ENCODE measurements at regions not wholly inside any gene's neighbourhood (a gene's known extent, or its start where the extent isn't known, plus 50 kb on each side); places are given as distances from the start of the nearest gene placed in this dataset.

DNA sequence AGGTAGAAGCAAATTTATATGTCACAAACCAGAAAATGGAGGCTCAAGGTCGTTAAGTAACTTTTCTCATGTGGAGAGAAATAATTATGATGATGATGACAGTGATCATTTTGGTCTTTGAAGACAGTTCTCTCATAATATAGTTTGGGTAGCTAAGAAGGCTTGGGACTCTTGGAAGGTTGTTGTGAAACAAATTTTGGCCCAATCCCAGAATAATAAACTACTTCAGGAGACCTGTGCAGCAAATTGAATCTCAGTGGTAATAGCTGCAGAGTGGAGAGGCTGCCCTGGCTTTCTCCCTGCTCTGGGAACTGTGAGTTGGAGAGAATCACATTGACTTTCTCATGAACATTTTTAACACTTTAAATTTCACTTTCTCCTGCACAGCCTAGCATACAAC is 217.2 kb upstream of the BOD1L1 start:
- DNase-seq (ENCODE audit: low read depth in 2 of 2) = no peak

DNA sequence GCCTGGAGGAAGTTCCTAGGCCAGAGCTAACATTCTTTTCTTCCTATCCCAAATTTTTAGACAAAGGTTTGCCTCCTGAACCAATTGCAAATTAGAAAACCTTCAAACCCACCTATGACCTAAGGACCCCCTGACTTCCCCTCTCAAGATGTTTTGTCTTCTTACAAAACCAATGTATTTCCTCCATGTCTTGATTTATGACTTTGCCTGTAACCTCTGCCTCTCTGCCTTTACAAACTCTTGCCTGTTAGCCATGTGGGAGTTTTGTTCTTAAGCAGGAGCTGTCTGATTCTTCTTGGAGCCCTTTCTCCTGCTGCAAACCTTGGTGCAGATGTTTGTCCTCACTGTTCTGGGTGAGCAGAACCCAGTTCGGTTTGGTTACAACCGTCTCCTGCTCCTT is 222.3 kb upstream of the BOD1L1 start:
- no peak for DNase-seq (ENCODE audit: low read depth in 2 of 2)

GRCh38 chr4:13851085-13851940 is 223.8 kb upstream of the BOD1L1 start:
- no peak for DNase-seq (ENCODE audit: low read depth in 2 of 2)

DNA sequence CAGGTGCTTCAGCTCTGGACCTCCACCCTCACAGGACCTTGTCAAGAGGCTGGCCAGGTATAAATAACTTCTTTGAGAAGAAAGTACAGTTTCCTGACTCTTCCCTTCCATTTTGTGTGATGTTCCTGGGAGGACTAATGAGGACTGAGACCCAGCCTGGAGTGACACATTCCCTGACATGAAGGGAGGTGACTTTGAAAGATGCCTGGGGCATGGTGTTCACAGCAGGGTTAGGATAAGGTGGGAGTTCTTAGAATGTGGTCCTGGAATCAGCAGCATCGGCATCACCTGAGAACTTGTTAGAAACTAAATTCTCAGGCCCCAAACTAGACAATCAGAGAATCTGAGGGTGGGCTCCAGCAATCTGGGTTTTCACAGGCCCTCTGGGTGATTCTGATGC is 224.9 kb upstream of the BOD1L1 start:
- no peak for DNase-seq (ENCODE audit: low read depth in 2 of 2)

- no peak for DNase-seq (ENCODE audit: low read depth in 2 of 2)
Measured at GRCh38 chr4:13856387-13856786, 228.9 kb upstream of the BOD1L1 start.

- DNase-seq (ENCODE audit: low read depth in 2 of 2) = no peak
Measured at GRCh38 chr4:13857397-13857796, 229.9 kb upstream of the BOD1L1 start.

GRCh38 chr4:13857800-13858199 is 230.3 kb upstream of the BOD1L1 start:
- DNase-seq (ENCODE audit: low read depth in 2 of 2) = no peak

GRCh38 chr4:13859423-13859822 is 231.9 kb upstream of the BOD1L1 start:
- DNase-seq (ENCODE audit: low read depth in 2 of 2) = no peak

- no peak for DNase-seq (ENCODE audit: low read depth in 2 of 2)
Measured at GRCh38 chr4:13860126-13860525, 232.6 kb upstream of the BOD1L1 start.

DNA sequence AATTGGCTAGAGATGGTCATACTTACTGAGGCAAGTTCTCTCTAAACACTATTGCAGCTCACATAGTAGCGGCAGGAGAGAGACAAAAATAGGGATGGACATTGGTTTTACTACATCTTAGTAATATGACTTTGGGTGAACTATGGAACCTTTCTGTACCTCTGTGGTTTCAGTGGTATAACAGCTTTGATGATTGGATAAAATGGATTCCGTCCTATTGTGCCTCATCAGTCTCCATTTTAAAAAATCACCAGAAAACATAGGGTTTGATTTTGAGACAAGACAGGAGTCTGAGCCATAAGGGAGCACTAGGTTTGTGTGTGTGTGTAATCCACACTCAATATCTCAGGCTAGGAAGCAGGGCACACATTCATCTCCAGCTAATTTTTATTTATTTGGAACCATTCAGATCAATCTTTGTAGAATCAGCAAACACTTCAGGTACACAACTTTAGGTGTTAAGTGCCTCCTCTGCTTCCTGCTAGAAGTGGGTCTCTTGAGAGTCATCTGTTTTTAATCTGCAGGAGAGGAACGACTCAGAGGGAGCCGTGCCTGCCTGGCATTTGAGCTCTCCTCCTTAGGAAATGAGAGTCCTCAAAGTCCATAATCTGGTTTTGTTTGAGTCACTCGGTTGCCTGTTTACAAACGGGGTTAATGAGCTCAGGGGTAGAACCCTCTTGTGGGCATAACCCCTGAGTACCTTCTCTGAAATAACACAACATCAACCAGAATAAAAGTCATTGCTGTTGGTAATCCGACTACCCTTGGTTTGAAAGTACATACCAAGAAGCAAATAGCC is 238.5 kb upstream of the BOD1L1 start:
- no peak for DNase-seq (ENCODE audit: low read depth in 2 of 2)

DNA sequence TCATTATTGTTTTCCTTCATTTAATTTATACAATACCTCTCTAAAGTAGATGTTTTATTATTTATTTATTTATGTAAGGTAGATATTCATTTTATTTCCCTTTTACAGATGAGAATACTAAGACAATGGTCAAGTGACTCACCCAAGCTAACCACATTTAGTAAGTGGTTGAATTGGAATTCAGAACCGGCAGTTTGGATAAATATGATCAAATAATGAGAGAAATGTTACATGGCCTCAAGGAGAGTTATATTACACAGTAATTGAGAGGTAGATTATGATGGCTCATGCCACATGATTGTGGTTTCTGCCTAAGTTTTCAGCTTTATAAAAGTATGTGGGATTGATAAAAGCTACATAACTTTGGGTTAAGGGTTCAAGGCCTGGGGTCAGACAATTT is 239.4 kb upstream of the BOD1L1 start:
- DNase-seq (ENCODE audit: low read depth in 2 of 2) = no peak

GRCh38 chr4:13872155-13872554 is 244.6 kb upstream of the BOD1L1 start:
- no peak for DNase-seq (ENCODE audit: low read depth in 2 of 2)

DNA sequence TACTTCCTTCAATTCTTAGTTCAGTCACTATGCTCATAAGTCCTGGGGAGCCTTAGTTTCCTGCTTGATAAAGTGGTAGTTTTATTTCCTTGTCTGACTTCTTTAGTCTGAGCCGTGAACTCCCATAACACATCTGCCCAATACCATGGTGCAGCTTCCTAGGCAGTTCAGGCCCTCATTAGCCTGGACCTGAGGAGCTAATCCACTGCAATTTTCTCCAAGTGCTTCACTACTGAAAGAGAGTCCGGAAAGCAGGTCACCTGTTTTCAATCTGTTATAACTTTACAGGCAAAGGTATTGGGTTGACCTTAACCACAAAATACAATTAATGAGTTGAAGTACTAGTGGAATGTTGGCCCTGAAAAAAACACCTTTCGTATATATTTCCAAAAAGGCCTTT is 245.4 kb upstream of the BOD1L1 start:
- DNase-seq (ENCODE audit: low read depth in 2 of 2) = no peak

DNA sequence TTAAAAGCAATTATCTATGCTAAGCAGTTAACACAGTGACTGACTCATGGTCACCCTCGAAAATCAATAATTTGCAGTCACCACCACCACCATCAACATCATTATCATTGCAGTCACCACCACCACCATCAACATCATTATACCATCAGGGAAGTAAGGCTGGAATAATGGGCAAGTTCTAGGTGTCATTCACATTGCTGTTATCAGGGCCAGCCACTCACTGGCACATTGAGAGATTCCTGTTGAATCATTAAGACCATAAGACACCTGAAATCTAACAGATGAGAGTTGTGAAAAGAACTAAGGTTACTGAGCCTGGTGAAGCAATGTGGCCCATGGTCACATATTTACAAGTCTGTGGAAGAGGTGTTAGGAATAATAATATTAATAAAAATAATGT is 247.7 kb upstream of the BOD1L1 start:
- no peak for DNase-seq (ENCODE audit: low read depth in 2 of 2)

GRCh38 chr4:13876131-13876530 is 248.6 kb upstream of the BOD1L1 start:
- DNase-seq (ENCODE audit: low read depth in 2 of 2) = no peak

DNA sequence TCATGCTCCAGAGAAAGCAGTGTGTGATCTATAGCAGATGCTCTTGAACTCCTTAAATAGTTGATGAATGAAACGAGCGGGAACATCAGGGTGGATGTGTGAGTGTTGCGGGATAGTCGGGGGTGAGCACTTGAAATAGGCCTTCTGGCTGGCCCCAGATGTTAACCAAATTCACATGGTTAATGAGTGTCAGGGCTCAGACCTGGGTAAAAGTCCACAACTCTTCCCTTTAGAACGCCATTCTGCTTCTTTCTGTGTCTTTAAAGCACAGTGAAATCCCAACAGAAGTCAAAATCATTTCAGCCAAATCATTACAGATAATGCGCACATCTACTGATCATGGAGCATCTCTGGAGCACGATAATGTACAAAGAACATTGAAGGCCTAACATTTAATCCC is 249.4 kb upstream of the BOD1L1 start:
- DNase-seq (ENCODE audit: low read depth in 2 of 2) = no peak

DNA sequence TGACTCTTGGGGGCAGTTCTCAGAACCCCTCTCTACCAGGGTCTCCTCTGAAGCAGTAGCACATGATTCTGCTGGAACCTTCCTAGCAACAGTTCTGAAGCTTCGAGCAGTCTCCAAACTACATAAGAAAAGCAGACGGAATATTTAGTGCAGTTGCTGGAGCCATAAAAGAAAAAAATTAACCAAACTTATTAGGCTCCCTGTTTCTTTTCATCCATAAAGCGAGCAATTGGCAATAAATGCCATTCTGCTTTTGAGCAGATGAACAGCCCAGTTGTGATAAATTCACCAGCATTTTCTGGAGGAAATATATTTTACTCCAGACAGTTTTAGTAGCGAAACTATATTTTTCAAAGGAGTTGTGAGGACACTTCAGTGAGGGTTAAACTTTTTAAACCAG is 250.1 kb upstream of the BOD1L1 start:
- no peak for DNase-seq (ENCODE audit: low read depth in 2 of 2)

GRCh38 chr4:13881892-13882291 is 254.4 kb upstream of the BOD1L1 start:
- no peak for DNase-seq (ENCODE audit: low read depth in 2 of 2)

DNA sequence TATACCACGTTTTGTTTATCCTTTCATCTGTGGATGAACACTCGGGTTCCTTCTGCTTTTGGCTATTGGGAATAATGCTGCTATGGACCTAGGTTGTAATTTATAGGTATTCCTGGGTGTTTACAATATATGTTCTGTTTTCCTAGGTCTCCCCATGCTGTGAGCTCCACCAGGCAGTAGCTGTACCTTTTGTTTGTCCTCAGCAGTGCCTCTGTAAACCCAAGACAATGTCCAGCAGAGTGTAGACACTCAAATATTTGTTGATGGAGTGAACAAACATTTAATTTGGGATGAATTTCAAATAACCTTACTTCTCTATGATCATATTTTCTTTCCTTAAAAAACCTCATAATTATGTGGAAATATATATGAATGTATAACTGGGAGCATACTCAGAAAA is 259.5 kb upstream of the BOD1L1 start:
- DNase-seq (ENCODE audit: low read depth in 2 of 2) = no peak

DNA sequence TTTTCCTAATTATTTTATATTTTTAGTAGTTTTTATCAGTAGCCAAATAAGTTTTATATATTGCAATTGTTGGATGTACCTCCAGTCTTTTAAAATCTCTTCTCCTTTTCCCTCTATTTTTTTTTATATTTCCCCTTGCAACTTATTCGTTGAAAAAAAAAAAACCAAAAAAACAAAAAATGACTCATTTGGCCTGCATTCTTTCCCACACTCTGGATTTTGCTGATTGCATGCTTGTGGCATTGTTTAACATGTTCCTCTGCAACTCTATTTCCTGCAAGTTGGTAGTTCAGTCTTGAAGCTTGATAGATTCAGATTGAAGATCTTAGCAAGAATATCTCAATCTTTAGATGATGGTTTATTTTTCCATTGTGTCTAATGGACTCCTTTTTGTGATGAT is 260.6 kb upstream of the BOD1L1 start:
- peak; percentile 81 to 84 for DNase-seq (ENCODE audit: low read depth in 2 of 2)

GRCh38 chr4:13891544-13891939 is 264.0 kb upstream of the BOD1L1 start:
- DNase-seq (ENCODE audit: low read depth in 2 of 2) = no peak

DNA sequence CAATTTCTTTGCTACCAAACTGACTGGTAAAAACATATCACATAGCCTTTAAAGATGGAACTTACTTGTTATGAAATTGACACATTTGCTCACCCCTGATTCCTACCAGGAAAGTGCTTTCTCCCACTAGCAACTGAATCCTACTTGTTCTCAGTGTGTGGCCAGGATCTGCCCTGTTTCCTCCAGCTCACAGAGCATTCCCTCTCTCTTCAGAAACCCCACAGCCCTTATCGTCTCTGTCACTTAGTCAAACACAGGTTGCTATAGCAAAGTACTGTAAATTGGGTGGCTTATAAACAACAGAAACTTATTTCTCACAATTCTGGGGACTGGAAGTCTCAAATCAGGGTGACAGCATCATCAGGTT is 265.2 kb upstream of the BOD1L1 start:
- no peak for DNase-seq (ENCODE audit: low read depth in 2 of 2)

DNA sequence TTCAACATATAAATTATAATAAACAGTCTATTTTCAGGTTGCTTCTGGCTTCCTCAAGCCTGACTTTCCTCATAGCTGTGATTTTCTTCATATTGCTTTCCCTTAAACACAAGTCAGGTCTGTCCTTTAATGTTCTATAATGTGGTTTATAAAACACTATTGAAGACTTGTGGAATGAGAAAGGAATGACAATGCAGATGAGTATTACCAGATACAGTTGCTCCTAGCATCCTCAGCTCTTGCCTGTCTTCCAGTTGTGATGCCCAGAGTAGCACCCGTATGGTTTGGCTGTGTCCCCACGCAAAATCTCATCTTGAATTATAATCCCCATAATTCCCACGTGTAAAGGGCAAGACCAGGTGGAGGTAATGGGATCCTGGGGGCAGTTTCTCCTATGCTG is 265.7 kb upstream of the BOD1L1 start:
- no peak for DNase-seq (ENCODE audit: low read depth in 2 of 2)

All from fibroblast of skin of left biceps (primary cell).